AG09319 (cell line): ENCODE measurements at regions not wholly inside any gene's neighbourhood (a gene's known extent, or its start where the extent isn't known, plus 50 kb on each side); places are given as distances from the start of the nearest gene placed in this dataset.

Experiments
- DNase-seq: peaks from one replicate; pipeline ENCODE4 v3.0.0-alpha.2; 2010; ENCODE audit warnings: low read depth; ENCODE audit errors: extremely low read depth
- CTCF ChIP-seq: IDR thresholded peaks from 2 replicates; pipeline ENCODE4 v1.5.1; 2011; ENCODE audit warnings: low read depth, mild to moderate bottlenecking, inconsistent platforms, low read length, moderate library complexity

GRCh38 chrX:22347491-22347890 is 74.8 kb downstream of the CBLL2 start:
- no peak for TF ChIP-seq CTCF
- no peak for DNase-seq

GRCh38 chrX:22349116-22349515 is 76.4 kb downstream of the CBLL2 start:
- TF ChIP-seq CTCF, result no peak
- no peak for DNase-seq

- DNase-seq, result no peak
- no peak for TF ChIP-seq CTCF
Observed at GRCh38 chrX:22351076-22351475, 78.4 kb downstream of the CBLL2 start.

GRCh38 chrX:22351966-22352365 is 79.3 kb downstream of the CBLL2 start:
- TF ChIP-seq CTCF, result no peak

GRCh38 chrX:22357621-22358020 is 84.9 kb downstream of the CBLL2 start:
- DNase-seq, result no peak

More at GRCh38 chrX:22351966-22352365, 79.3 kb downstream of the CBLL2 start:
- no peak for DNase-seq

GRCh38 chrX:22360129-22360528 is 87.4 kb downstream of the CBLL2 start:
- TF ChIP-seq CTCF, result no peak
- DNase-seq, result no peak

More at GRCh38 chrX:22357621-22358020, 84.9 kb downstream of the CBLL2 start:
- no peak for TF ChIP-seq CTCF

- DNase-seq, result peak; percentile 2
- no peak for TF ChIP-seq CTCF
Observed at GRCh38 chrX:22365460-22365859, 92.7 kb downstream of the CBLL2 start.
